A172 (cell line): ENCODE measurements at regions not wholly inside any gene's neighbourhood (a gene's known extent, or its start where the extent isn't known, plus 50 kb on each side); places are given as distances from the start of the nearest gene placed in this dataset.
"Not testable (repeated sequence)": the region's sequence is repeated elsewhere in the genome, so short reads cannot be mapped to it uniquely, and the experiment has no call there.

Experiments used
- DNase-seq: peaks from one replicate; pipeline ENCODE4 v3.0.0-alpha.2; 2015; ENCODE audit warnings: low spot score

DNA sequence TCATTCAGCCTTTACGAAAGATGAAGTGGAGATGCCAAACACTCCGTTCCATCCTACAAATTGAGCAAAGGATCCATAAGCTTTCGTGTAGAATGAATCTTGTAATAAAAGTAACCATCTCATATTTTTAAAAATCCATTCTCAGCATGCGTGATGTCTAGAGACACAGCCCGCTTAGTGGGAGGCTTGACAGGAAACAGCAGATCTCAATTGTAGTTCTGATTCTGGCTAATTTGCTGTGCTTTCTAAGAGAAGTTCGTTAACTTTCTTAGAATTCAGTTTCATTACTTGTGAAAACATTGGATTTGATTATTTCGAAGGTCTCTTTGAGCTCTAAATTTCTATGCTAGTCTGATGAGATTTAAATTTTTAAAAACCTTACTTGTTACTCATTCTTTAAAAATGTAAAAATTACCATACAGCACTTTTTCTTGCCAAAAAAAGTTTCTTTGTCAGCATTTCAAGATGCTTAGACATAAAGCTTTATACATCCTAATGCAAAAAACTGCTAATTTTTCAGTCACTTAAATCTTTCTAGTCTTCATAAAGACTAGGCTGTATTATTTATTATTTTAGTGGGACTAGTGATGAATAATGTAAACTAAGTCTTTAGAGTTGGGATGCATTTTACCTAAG, 66.9 kb upstream of the NEIL3 start:
- DNase-seq, result no peak

DNA sequence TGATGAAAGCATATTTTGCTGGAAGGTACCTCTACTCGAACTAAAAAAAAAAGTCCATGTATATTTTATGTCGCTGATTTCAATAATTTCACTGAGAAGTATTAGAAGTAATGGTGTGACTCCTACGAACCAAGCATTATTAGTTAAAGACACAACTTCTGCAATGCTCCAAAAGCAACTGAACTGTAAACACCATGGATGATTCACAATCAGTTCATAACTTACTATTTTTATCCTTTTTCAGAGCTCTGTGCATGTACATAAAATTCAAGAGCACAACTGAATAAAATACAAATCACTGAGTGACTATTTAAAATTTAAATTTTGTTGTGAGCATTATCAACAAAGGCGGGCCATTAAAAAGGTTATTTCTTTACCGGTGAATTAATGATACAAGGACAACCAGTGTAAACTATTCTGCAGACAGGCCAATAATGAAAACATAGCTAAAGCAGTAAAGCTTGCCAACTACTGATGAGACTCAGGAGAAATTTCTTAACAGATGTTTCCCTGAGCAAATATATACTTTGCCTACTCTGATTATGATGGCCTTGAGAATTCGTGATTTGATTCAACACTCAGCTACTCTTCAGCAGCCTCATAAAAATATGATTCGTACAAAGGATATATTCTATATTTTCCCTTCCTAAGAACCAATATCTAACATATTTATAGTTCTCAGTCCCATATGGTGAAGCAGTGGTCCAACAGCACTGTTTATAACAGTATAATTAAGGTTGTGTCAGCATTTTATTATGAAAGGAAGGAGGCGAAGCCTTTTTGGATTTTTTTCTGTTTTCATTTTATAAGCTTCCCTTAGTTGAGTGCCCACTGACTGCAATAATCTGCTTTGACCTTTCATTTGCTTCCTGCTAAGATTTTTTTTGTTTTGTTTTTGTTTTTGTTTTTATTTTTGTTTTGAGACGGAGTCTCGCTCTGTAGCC, 62.8 kb upstream of the NEIL3 start:
- no peak for DNase-seq

DNA sequence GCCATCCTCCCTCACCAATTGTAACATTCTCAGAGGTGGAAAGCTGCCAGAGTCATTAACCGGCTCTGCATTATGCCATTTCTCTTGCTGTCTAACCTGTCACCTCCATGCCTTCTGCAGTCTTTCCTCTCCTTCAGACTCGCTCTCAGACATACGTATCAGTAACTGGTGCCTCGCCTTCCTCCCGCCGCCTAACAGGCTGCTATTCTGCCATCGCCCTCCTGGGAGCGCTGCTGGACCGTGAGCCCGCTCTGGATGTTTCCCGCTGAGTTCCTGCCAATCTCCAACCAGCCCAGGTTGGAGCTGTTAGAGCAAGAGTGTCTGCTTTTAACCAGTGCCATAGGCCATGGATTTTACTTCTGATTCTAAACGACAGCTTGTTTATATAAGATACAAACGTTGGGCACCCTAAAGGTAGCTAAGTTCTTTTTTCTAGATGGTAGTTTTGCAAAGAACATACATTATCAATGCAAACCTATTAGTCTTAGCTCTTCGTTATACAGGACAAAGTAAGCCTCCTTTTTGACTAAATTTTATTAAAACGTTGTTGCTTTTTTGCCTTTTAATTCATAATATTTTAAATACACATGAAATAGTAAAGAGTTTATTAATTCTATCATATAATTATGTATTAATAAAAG, 59.5 kb upstream of the NEIL3 start:
- peak; percentile 57 for DNase-seq

DNA sequence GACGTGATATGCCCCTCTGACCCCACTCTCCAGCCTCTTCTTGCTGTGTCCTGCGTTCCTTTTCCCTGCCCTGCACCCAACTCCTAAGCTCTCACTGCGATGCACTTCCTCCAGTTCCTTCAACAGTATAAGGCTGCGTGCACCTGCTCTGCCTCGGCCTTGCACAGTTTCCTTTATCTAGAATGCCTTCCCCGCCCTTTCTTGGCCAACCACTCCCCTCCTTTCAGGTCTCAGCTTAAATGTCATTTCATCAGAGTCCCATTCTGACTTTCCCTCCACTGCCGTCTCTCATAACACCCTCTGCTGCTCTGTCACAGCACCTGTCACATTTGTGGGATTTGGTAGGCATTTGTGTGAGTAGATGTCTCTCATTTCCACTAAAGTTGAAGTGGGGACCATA, 58.4 kb upstream of the NEIL3 start:
- DNase-seq, result no peak

DNA sequence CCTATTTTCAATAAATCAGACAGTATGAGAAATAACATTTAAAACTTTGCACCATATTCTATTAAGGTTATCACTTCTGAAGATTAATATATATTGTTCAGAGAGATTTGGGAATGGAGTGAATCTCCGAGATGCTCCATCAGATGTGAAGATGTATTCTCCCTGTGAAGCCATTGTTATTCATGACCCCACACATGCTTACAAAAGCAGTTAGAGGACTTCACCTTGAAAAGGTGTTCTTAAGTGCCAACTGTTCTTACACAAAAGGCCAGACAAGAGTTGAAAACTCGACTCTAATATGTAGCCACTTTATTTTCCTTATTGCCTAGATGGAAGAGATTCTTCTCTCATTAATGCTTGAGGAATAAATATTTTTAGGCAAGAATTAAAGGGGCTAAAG, 54.3 kb upstream of the NEIL3 start:
- DNase-seq, result no peak

DNA sequence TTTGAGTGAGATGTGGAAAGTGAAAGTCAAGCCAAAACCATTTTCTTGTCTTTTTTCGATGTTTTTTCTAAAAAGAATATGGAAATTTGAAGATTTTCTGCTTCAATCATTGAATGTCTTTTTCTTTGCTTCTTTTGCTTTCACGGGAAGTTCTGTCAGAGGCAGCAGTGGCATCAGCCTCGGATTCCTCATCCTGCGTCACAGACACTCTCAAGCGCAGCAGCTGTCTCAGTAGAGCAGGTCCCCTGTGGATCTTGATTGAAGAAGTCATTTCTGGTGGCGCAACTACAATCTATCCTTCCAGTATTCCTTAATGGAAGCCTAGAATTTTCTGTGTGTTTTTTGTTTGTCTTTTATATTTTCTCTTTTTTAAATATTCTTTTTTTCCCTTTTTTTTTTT, 52.7 kb upstream of the NEIL3 start:
- no peak for DNase-seq

DNA sequence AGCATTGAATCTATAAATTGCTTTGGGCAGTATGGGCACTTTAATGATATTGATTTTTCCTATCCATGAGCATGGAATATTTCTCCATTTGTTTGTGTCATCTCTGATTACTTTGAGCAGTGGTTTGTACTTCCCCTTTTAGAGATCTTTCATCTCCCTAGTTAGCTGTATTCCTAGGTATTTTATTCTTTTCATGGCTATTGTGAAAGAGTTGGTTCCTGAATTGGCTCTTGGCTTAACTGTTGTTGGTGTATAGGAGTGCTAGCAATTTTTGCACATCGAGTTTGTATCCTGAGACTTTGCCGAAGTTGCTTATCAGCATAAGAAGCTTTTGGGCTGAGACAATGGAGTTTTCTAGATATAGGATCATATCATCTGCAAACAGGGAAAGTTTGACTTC, 50.2 kb upstream of the NEIL3 start:
- not testable (repeated sequence) for DNase-seq
